B cell (primary cell): ENCODE measurements at regions not wholly inside any gene's neighbourhood (a gene's known extent, or its start where the extent isn't known, plus 50 kb on each side); places are given as distances from the start of the nearest gene placed in this dataset.
"Not testable (repeated sequence)": the region's sequence is repeated elsewhere in the genome, so short reads cannot be mapped to it uniquely, and the experiment has no call there.

ENCODE experiments used
- CTCF ChIP-seq: fragments of 200-600 bp; IDR thresholded peaks from one replicate; pipeline ENCODE4 v1.8.0; 2022; ENCODE audit warnings: antibody characterized with exemption, mild to moderate bottlenecking
- EZH2 ChIP-seq: IDR thresholded peaks from 2 replicates; pipeline ENCODE4 v1.6.1; 2012; ENCODE audit warnings: borderline replicate concordance, low read depth, mild to moderate bottlenecking, moderate library complexity, low read length; ENCODE audit not compliant: insufficient read depth, poor library complexity, severe bottlenecking

DNA sequence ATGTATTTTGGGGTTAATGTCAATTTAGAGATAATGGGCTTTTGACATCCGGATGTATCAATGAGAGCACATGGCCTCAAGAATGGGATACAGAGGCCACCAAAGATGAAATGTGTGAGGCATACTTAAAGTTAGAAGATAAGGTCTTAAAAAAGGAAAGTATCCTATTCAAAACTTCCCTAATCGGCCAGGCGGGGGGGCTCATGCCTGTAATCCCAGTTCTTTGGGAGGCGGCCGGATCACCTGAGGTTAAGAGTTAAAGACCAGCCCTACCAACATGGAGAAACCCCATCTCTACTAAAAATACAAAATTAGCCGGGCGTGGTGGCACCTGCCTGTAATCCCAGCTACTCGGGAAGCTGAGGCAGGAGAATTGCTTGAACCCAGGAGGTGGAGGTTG lies 421.3 kb upstream of the SLITRK5 start:
- TF ChIP-seq CTCF, EZH2: not testable (repeated sequence)
